RWPE1 (cell line): ENCODE measurements at regions not wholly inside any gene's neighbourhood (a gene's known extent, or its start where the extent isn't known, plus 50 kb on each side); places are given as distances from the start of the nearest gene placed in this dataset.

Experiments
- CTCF ChIA-PET: fragments of 350-600 bp; sonication (Branson Sonifier 250); formaldehyde crosslinking; extraction: SDS; loops from one replicate; lab custom pipeline; 2021; lab: Yijun Ruan, JAX
- POLR2A ChIA-PET: fragments of 400-600 bp; formaldehyde crosslinking; extraction: SDS; loops from one replicate; lab custom pipeline; 2020; ENCODE audit warnings: antibody characterized with exemption; ENCODE audit not compliant: low non-redundant PET; lab: Yijun Ruan, JAX
- DNase-seq: peaks from one replicate; pipeline ENCODE4 v3.0.0; 2012; ENCODE audit warnings: low spot score
- H3K27ac ChIP-seq: fragments of 450-650 bp; 2 replicates; pipeline ENCODE4 v1.5.1; 2017
- CTCF ChIP-seq: fragments of 450-650 bp; conservative IDR thresholded peaks from 2 replicates; pipeline ENCODE4 v1.5.1; 2017; ENCODE audit warnings: low read depth, mild to moderate bottlenecking

- CTCF ChIA-PET = interaction anchor here (0.6 to 1.0 kb wide), 2 partner anchors 165 to 171 kb away, joined by 3 to 5 read pairs; no protein-coding TSS in a partner anchor
- no peak for TF ChIP-seq CTCF
- POLR2A ChIA-PET = no interaction called here
- H3K27ac ChIP-seq = peak overlapping the region; percentile 48
- no peak for DNase-seq
Measured at GRCh38 chr9:109886041-109886440, 106.0 kb downstream of the PALM2AKAP2 start.

- H3K27ac ChIP-seq = no peak overlapping the region
- CTCF ChIA-PET = interaction anchor here (0.6 to 1.0 kb wide), 3 partner anchors 165 to 312 kb away, joined by 3 to 5 read pairs (median 4); no protein-coding TSS in a partner anchor
- no peak for TF ChIP-seq CTCF
- POLR2A ChIA-PET = no interaction called here
- peak; percentile 43 for DNase-seq
Measured at GRCh38 chr9:109886617-109887016, 106.6 kb downstream of the PALM2AKAP2 start.

- no peak overlapping the region for H3K27ac ChIP-seq
- ChIA-PET POLR2A (no interaction called here), CTCF (interaction anchor here (0.6 to 1.0 kb wide), 3 partner anchors 88 to 313 kb away, joined by 3 to 4 read pairs (median 3); no protein-coding TSS in a partner anchor)
- DNase-seq = peak; percentile 38
- TF ChIP-seq CTCF = no peak
Measured at GRCh38 chr9:109887079-109887478, 107.1 kb downstream of the PALM2AKAP2 start.

GRCh38 chr9:109888695-109889094, 108.7 kb downstream of the PALM2AKAP2 start:
- H3K27ac ChIP-seq = peak overlapping the region; percentile 64
- DNase-seq = no peak
- ChIA-PET POLR2A (no interaction called here), CTCF (interaction anchor here (0.5 to 0.8 kb wide), 6 partner anchors 12 to 1584 kb away, joined by 3 to 5 read pairs (median 4); no protein-coding TSS in a partner anchor)
- no peak for TF ChIP-seq CTCF

- peak; percentile 94 for DNase-seq
- no peak for TF ChIP-seq CTCF
- ChIA-PET CTCF (interaction anchor here (0.5 to 0.6 kb wide), 2 partner anchors 14 to 42 kb away, joined by 3 read pairs; no protein-coding TSS in a partner anchor), POLR2A (no interaction called here)
- H3K27ac ChIP-seq = no peak overlapping the region
Measured at GRCh38 chr9:109889456-109889855, 109.5 kb downstream of the PALM2AKAP2 start.

GRCh38 chr9:109893241-109893640, 113.2 kb downstream of the PALM2AKAP2 start:
- POLR2A ChIA-PET = no interaction called here
- no peak overlapping the region for H3K27ac ChIP-seq
- CTCF ChIA-PET = interaction anchor here (0.6 to 2.3 kb wide), 2 partner anchors 10 to 540 kb away, joined by 3 to 8 read pairs; no protein-coding TSS in a partner anchor
- DNase-seq = no peak
- no peak for TF ChIP-seq CTCF
